Activated CD4-positive, alpha-beta memory T cell treated with anti-CD3 and anti-CD28 coated beads for 36 hours (primary cell): ENCODE measurements at regions not wholly inside any gene's neighbourhood (a gene's known extent, or its start where the extent isn't known, plus 50 kb on each side); places are given as distances from the start of the nearest gene placed in this dataset.

Experiments used
- CTCF ChIA-PET: fragments of 350-600 bp; sonication (Branson Sonifier 250); formaldehyde crosslinking; loops from one replicate; lab custom pipeline; 2021; ENCODE audit warnings: antibody characterized with exemption, inconsistent platforms; lab: Charles Lee
- POLR2A ChIA-PET: fragments of 350-600 bp; sonication (Branson Sonifier 250); formaldehyde crosslinking; loops from one replicate; lab custom pipeline; 2021; ENCODE audit warnings: antibody characterized with exemption; lab: Charles Lee
- DNase-seq: peaks from one replicate; pipeline ENCODE4 v3.0.0-alpha.2; 2020
- H3K27ac Mint-ChIP-seq: one replicate; pipeline ENCODE4 v1.8.0; 2021; ENCODE audit warnings: mixed read lengths
- H3K27me3 Mint-ChIP-seq: one replicate; pipeline ENCODE4 v1.8.0; 2021; ENCODE audit warnings: mixed read lengths
- H3K36me3 Mint-ChIP-seq: one replicate; pipeline ENCODE4 v1.8.0; 2021; ENCODE audit warnings: mixed read lengths
- H3K4me1 Mint-ChIP-seq: one replicate; pipeline ENCODE4 v1.8.0; 2021; ENCODE audit warnings: low read depth, mixed read lengths
- H3K4me3 Mint-ChIP-seq: one replicate; pipeline ENCODE4 v1.8.0; 2021; ENCODE audit warnings: mild to moderate bottlenecking, mixed read lengths
- H3K9me3 Mint-ChIP-seq: one replicate; pipeline ENCODE4 v1.8.0; 2021; ENCODE audit warnings: mixed read lengths
- intact Hi-C: fragments of 100-400 bp; cut with micrococcal nuclease; formaldehyde crosslinking; loops from one replicate; pipeline ENCODE4 v1.15.1; 2023

DNA sequence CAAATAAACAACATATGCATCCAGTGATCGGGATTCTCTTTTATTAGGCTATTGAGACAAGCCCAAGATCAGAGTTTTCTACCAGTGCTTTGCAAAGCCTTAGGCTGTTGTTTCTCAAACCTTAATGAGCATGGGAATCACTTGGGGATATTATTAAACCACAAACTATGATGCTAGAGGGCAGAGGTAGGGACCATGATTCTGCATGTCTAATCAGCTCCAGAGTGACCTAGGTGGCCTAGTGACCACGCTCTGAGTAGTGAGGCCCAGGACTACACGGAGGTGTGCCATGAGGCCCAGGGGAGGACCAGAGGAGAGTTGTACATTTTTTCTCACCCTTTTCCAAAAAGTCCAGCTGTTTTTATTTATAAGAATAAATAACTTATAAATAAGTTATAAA is 298.5 kb upstream of the TLE4 start:
- ChIA-PET CTCF (no interaction called here), POLR2A (no interaction called here)
- H3K27me3 Mint-ChIP-seq: no peaks in the 10 kb centered on the region
- H3K27ac Mint-ChIP-seq: no peak overlapping the region
- H3K9me3 Mint-ChIP-seq: no peaks in the 10 kb centered on the region
- DNase-seq: no peak
- no peak overlapping the region for H3K4me3 Mint-ChIP-seq
- no peaks in the 10 kb centered on the region for H3K36me3 Mint-ChIP-seq
- intact Hi-C loops: no loop called here
- no peaks in the 10 kb centered on the region for H3K4me1 Mint-ChIP-seq

DNA sequence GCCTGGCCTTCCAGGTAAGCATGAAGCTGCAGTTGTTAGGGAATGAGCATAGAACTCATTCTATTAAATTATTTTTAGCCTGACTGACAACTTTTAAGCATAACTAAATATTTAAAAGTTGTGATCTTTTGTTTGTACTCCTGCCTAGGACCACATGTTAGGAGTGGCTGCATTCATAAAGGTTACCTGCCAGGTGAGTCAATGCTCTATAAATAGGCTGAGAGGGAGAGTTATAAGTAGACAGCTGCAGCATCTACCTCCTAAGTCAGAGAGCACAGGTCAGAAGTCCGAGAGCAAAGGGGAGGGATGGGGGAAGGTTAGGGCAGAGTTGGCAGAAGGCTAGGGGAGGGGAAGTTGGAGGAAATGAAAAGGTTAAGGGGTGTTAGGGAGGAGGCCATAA is 292.4 kb upstream of the TLE4 start:
- CTCF ChIA-PET: no interaction called here
- POLR2A ChIA-PET: no interaction called here
- no peaks in the 10 kb centered on the region for H3K9me3 Mint-ChIP-seq
- no peaks in the 10 kb centered on the region for H3K36me3 Mint-ChIP-seq
- H3K27ac Mint-ChIP-seq: no peak overlapping the region
- H3K4me3 Mint-ChIP-seq: no peak overlapping the region
- no peaks in the 10 kb centered on the region for H3K4me1 Mint-ChIP-seq
- intact Hi-C loops: no loop called here
- H3K27me3 Mint-ChIP-seq: no peaks in the 10 kb centered on the region
- DNase-seq: no peak

- ChIA-PET CTCF (no interaction called here), POLR2A (no interaction called here)
- no peaks in the 10 kb centered on the region for H3K27me3 Mint-ChIP-seq
- no peaks in the 10 kb centered on the region for H3K36me3 Mint-ChIP-seq
- no peak for DNase-seq
- H3K4me3 Mint-ChIP-seq: no peak overlapping the region
- H3K4me1 Mint-ChIP-seq: no peaks in the 10 kb centered on the region
- intact Hi-C loops: no loop called here
- no peak overlapping the region for H3K27ac Mint-ChIP-seq
- no peaks in the 10 kb centered on the region for H3K9me3 Mint-ChIP-seq
These were observed 291.1 kb upstream of the TLE4 start for GRCh38 chr9:79280691-79281090.

DNA sequence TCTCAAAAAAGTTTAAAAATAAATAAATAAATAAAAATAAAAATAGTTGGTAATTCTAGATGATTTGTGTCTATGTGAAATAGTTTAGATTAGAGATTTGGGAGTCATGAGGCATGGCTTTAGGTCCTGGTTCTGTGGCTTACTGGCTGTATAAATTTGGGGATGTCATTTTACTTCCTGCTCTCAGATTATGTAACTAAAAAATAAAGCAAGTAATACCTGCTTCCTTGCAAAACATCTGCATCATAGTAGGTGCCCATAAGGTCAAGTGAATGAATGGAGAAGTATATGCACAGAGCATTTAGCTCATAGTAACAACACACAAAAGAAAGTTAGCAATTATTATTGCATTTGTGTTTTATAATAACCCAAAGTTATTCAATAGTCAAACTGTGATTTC is 287.7 kb upstream of the TLE4 start:
- Mint-ChIP-seq H3K27ac (no peak overlapping the region), H3K36me3 (no peaks in the 10 kb centered on the region), H3K4me1 (no peaks in the 10 kb centered on the region), H3K9me3 (no peaks in the 10 kb centered on the region), H3K4me3 (no peak overlapping the region), H3K27me3 (no peaks in the 10 kb centered on the region)
- ChIA-PET POLR2A (interaction anchor here (0.9 kb wide), 1 partner anchor 14 kb away, joined by 3 read pairs; no protein-coding TSS in a partner anchor), CTCF (no interaction called here)
- no peak for DNase-seq
- intact Hi-C loops: no loop called here

GRCh38 chr9:79286992-79287707 is 284.6 kb upstream of the TLE4 start:
- no peak for DNase-seq
- H3K27me3 Mint-ChIP-seq: no peaks in the 10 kb centered on the region
- intact Hi-C loops: no loop called here
- no peak overlapping the region for H3K27ac Mint-ChIP-seq
- no peaks in the 10 kb centered on the region for H3K36me3 Mint-ChIP-seq
- ChIA-PET CTCF (no interaction called here), POLR2A (no interaction called here)
- H3K4me1 Mint-ChIP-seq: no peaks in the 10 kb centered on the region
- H3K9me3 Mint-ChIP-seq: no peaks in the 10 kb centered on the region
- no peak overlapping the region for H3K4me3 Mint-ChIP-seq

- H3K4me1 Mint-ChIP-seq: no peaks in the 10 kb centered on the region
- ChIA-PET POLR2A (no interaction called here), CTCF (no interaction called here)
- H3K27ac Mint-ChIP-seq: no peak overlapping the region
- intact Hi-C loops: no loop called here
- no peaks in the 10 kb centered on the region for H3K27me3 Mint-ChIP-seq
- DNase-seq: no peak
- no peak overlapping the region for H3K4me3 Mint-ChIP-seq
- H3K36me3 Mint-ChIP-seq: no peaks in the 10 kb centered on the region
- H3K9me3 Mint-ChIP-seq: no peaks in the 10 kb centered on the region
These were observed 284.0 kb upstream of the TLE4 start for GRCh38 chr9:79287708-79288290.

DNA sequence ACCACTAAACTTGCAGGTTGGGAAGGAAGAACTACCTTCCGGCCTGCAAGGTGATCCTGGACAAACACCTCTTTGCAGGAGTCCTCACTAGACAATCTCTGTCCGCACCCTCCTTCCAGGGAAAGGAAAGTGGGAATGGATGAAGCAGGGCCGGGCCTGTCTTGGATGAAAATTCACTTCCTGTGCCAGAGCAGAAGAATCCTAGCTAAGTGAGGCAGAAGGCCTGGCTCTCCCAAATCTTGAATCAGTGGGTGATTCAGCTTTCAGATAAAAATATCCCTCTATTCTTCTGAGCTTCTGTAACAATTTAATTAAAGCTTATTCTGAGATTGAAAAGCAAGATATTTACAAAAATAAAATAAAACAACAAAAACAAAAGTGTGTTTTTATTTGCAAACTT is 281.9 kb upstream of the TLE4 start:
- intact Hi-C loops: no loop called here
- Mint-ChIP-seq H3K9me3 (no peaks in the 10 kb centered on the region), H3K27ac (no peak overlapping the region)

DNA sequence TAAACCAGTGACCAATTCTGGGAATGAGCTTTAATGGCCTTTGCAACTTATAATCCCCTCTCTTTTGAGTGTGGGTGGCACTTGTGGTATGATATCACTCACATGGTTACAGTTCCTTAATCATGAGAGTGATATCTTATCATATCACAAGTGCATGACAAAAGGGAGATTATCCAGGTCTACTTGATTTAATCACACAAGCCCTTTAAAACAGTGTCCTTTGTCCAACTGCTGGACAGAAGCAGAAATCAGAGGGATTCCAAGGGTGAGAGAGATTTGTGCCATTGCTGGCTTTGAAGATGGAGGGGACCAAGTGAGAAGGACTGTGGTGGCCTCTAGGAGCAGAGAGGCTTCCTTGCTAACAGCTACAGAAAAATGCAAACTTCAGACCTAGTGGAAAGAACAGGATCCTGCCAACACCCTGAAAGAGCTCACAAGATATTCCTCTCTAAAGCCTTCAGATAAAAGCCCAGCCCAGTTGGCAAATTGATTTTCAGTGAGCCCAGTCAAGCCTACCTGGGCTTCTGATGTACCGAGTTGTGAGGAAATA is 279.0 kb upstream of the TLE4 start:
- CTCF ChIA-PET: no interaction called here
- no peaks in the 10 kb centered on the region for H3K4me1 Mint-ChIP-seq

More for the DNA sequence above, 281.9 kb upstream of the TLE4 start:
- Mint-ChIP-seq H3K27me3 (peaks cover 2% of the 10 kb centered on the region), H3K4me1 (no peaks in the 10 kb centered on the region), H3K4me3 (no peak overlapping the region), H3K36me3 (no peaks in the 10 kb centered on the region)
- no peak for DNase-seq
- CTCF ChIA-PET: no interaction called here
- POLR2A ChIA-PET: no interaction called here

GRCh38 chr9:79300068-79300467 is 271.7 kb upstream of the TLE4 start:
- POLR2A ChIA-PET: no interaction called here
- DNase-seq: no peak
- H3K27ac Mint-ChIP-seq: no peak overlapping the region
- CTCF ChIA-PET: no interaction called here
- no peaks in the 10 kb centered on the region for H3K4me1 Mint-ChIP-seq
- no peak overlapping the region for H3K4me3 Mint-ChIP-seq
- H3K9me3 Mint-ChIP-seq: no peaks in the 10 kb centered on the region
- H3K36me3 Mint-ChIP-seq: no peaks in the 10 kb centered on the region
- H3K27me3 Mint-ChIP-seq: peaks cover 2% of the 10 kb centered on the region
- intact Hi-C loops: no loop called here

More for the DNA sequence above, 279.0 kb upstream of the TLE4 start:
- no peak for DNase-seq
- H3K36me3 Mint-ChIP-seq: no peaks in the 10 kb centered on the region
- no peak overlapping the region for H3K27ac Mint-ChIP-seq
- peaks cover 2% of the 10 kb centered on the region for H3K27me3 Mint-ChIP-seq
- intact Hi-C loops: no loop called here
- H3K9me3 Mint-ChIP-seq: no peaks in the 10 kb centered on the region
- H3K4me3 Mint-ChIP-seq: no peak overlapping the region
- POLR2A ChIA-PET: no interaction called here

DNA sequence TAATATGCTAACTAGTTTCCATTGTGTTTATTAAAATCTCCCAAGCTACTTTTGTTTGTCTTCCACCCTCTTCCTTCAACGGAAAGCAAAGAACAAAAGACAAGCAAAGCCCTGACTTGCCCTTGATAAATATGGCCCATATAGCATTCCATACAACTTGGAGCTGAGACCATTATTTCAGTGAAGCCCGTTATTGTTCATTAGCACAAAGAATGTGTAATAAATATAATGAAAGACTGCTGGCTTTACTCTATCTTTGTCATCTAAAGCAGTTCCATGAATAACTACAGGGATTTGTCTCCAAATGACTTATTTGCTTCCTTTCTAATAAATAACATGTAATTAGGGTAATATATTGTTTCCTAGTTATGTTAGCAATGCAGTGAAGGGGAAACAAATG is 270.7 kb upstream of the TLE4 start:
- Mint-ChIP-seq H3K27me3 (peaks cover 2% of the 10 kb centered on the region), H3K9me3 (no peaks in the 10 kb centered on the region), H3K4me1 (no peaks in the 10 kb centered on the region), H3K4me3 (no peak overlapping the region), H3K27ac (no peak overlapping the region), H3K36me3 (no peaks in the 10 kb centered on the region)
- intact Hi-C loops: no loop called here
- ChIA-PET CTCF (no interaction called here), POLR2A (no interaction called here)
- no peak for DNase-seq

DNA sequence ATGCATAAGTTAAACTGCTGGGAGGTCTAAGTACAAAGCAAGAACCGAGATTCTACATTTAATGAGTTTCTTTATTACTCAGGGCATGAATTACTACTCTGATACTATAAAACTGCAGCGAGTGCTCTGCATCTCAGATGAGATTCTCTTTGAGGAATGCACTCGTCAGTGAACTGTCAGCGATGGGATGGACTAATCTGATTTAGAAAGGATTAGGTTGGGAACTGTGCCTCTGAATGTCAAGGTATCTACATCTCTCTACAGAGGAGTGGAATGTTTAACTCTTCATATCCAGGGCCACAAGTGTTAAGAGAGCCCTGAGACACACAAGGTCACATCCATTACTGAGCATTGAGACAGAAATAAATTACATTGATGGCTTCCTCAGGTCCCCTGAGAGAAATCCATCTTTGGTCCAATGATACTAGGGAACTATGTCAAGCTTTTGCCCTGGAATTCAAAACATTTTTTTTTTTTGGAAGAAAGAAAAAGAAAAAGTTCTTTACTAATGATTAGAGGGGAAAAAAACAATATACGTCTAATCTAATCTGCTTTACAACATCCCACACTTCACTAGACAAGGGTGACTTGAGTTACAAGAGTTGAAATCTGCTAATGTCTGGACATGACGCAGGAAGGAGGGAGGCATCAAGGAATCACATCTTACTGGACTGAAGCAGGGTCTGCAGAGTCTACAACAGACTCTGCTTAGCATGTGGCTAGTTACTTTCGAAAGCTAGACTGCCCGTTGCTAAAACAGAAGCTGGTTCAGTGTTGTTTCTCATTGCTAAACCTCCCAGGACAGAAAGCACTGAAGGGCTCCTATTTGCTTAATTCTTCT is 270.0 kb upstream of the TLE4 start:
- no peak overlapping the region for H3K27ac Mint-ChIP-seq
- intact Hi-C loops: no loop called here

GRCh38 chr9:79302569-79302968 is 269.2 kb upstream of the TLE4 start:
- Mint-ChIP-seq H3K36me3 (no peaks in the 10 kb centered on the region), H3K4me3 (no peak overlapping the region), H3K4me1 (no peaks in the 10 kb centered on the region), H3K27ac (no peak overlapping the region), H3K9me3 (no peaks in the 10 kb centered on the region), H3K27me3 (peaks cover 2% of the 10 kb centered on the region)
- POLR2A ChIA-PET: no interaction called here
- DNase-seq: no peak
- CTCF ChIA-PET: no interaction called here
- intact Hi-C loops: no loop called here

More for the DNA sequence above, 270.0 kb upstream of the TLE4 start:
- DNase-seq: no peak
- H3K4me1 Mint-ChIP-seq: no peaks in the 10 kb centered on the region
- H3K9me3 Mint-ChIP-seq: no peaks in the 10 kb centered on the region
- peaks cover 2% of the 10 kb centered on the region for H3K27me3 Mint-ChIP-seq
- CTCF ChIA-PET: no interaction called here
- POLR2A ChIA-PET: no interaction called here
- no peaks in the 10 kb centered on the region for H3K36me3 Mint-ChIP-seq
- H3K4me3 Mint-ChIP-seq: no peak overlapping the region
